GM10266 (cell line): ENCODE measurements at regions not wholly inside any gene's neighbourhood (a gene's known extent, or its start where the extent isn't known, plus 50 kb on each side); places are given as distances from the start of the nearest gene placed in this dataset.

Experiments
- DNase-seq: peaks from one replicate; pipeline ENCODE4 v3.0.0; 2012; ENCODE audit errors: extremely low spot score
- CTCF ChIP-seq: IDR thresholded peaks from 2 replicates; pipeline ENCODE4 v1.5.1; 2012; ENCODE audit warnings: mild to moderate bottlenecking, low read depth; ENCODE audit not compliant: control insufficient read depth, insufficient read depth; ENCODE audit errors: missing control alignments

- TF ChIP-seq CTCF = no peak
- DNase-seq = no peak
Measured at GRCh38 chr11:29009426-29009825, 901.2 kb downstream of the METTL15 start.

- no peak for DNase-seq
- TF ChIP-seq CTCF = no peak
Measured at GRCh38 chr11:29008481-29008880, 900.3 kb downstream of the METTL15 start.

- DNase-seq = no peak
- TF ChIP-seq CTCF = no peak
Measured at GRCh38 chr11:29006668-29007067, 898.5 kb downstream of the METTL15 start.

DNA sequence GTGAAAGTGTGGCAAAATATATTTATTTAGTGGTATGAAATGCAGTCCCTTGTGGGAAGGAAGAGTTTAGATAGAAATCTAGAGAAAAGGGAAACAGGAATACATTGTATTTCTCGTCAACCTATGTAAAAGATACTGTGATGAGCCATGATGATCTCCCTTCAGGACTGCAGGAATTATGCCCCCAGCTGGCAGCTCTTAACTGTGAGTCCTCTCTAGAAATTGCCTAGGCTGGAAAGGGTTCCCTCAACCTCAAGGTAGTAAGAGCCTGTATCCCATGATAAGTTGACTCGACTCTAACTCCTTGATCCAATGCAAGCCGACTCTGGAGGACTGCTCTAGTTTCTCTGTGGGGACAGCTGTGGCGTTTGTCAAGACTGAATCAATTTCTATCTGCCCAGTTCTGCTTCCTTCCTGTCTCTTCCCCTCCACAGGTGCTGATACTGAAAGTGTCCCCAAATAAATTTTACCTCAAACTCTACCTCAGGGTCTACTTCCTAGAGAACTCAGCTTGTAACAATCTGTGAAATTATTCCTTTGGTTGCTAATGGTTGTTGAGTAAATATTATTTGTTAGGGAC is 897.3 kb downstream of the METTL15 start:
- no peak for TF ChIP-seq CTCF
- DNase-seq = no peak

- no peak for DNase-seq
- TF ChIP-seq CTCF = no peak
Measured at GRCh38 chr11:29002816-29003215, 894.6 kb downstream of the METTL15 start.

- TF ChIP-seq CTCF = no peak
- DNase-seq = no peak
Measured at GRCh38 chr11:28999620-29000019, 891.4 kb downstream of the METTL15 start.

- DNase-seq = no peak
- TF ChIP-seq CTCF = no peak
Measured at GRCh38 chr11:28992996-28993395, 884.8 kb downstream of the METTL15 start.
